A673 (cell line): ENCODE measurements at regions not wholly inside any gene's neighbourhood (a gene's known extent, or its start where the extent isn't known, plus 50 kb on each side); places are given as distances from the start of the nearest gene placed in this dataset.

Source experiments
- EZH2 ChIP-seq: fragments of 200-600 bp; sonication (generic); IDR thresholded peaks from 2 replicates; pipeline ENCODE4 v1.6.1; 2017; ENCODE audit warnings: borderline replicate concordance, low read depth, mild to moderate bottlenecking, mixed read lengths, antibody characterized with exemption, low read length; ENCODE audit not compliant: poor library complexity, severe bottlenecking
- TF ChIP-seq, protein P1 (sequence below): fragments of 300-800, 200-600 bp; sonication (generic); conservative IDR thresholded peaks from 2 replicates; pipeline ENCODE4 v1.5.1; 2017; ENCODE audit warnings: low read depth, mild to moderate bottlenecking, antibody characterized with exemption, low read length, moderate library complexity, mixed read lengths

DNA sequence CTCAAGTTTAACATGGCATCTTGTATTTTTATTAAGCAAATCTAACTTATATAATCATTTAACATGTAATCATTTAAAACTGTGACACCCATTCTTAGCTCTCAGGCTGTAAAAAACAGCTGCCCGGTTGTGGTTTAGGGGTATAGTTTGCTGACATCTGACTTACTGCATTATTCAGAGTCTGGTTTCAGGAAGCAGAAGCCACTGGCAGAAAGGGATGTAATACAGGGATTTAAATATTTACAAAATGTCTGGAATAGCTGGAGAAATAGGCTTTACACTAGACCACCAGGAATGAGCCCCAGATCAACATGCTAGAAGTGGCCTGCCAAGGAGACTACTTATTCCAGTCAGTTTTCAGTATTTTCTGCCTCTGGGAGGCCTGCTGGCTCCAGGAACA lies 421.1 kb downstream of the CD109 start:
- no peak for TF ChIP-seq EZH2
- TF ChIP-seq, protein P1, sequence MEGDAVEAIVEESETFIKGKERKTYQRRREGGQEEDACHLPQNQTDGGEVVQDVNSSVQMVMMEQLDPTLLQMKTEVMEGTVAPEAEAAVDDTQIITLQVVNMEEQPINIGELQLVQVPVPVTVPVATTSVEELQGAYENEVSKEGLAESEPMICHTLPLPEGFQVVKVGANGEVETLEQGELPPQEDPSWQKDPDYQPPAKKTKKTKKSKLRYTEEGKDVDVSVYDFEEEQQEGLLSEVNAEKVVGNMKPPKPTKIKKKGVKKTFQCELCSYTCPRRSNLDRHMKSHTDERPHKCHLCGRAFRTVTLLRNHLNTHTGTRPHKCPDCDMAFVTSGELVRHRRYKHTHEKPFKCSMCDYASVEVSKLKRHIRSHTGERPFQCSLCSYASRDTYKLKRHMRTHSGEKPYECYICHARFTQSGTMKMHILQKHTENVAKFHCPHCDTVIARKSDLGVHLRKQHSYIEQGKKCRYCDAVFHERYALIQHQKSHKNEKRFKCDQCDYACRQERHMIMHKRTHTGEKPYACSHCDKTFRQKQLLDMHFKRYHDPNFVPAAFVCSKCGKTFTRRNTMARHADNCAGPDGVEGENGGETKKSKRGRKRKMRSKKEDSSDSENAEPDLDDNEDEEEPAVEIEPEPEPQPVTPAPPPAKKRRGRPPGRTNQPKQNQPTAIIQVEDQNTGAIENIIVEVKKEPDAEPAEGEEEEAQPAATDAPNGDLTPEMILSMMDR = no peak
